DOHH2 (cell line): ENCODE measurements at regions not wholly inside any gene's neighbourhood (a gene's known extent, or its start where the extent isn't known, plus 50 kb on each side); places are given as distances from the start of the nearest gene placed in this dataset.

Source experiments
- H3F3A ChIP-seq: fragments of 200-600 bp; sonication (generic), shearing (Covaris generic); 2 replicates; pipeline ENCODE4 v1.6.0; 2016; ENCODE audit warnings: antibody characterized with exemption, mild to moderate bottlenecking; ENCODE audit not compliant: control insufficient read depth, insufficient read depth
- H3K27ac ChIP-seq: fragments of 200-600 bp; sonication (generic); 2 replicates; pipeline ENCODE4 v1.5.1; 2014; ENCODE audit warnings: low read depth, mild to moderate bottlenecking, low read length, moderate library complexity
- H3K27me3 ChIP-seq: fragments of 200-600 bp; sonication (generic); 2 replicates; pipeline ENCODE4 v1.6.1; 2014; ENCODE audit warnings: mild to moderate bottlenecking, low read length, mixed read lengths; ENCODE audit not compliant: control insufficient read depth
- H3K36me3 ChIP-seq: fragments of 200-600 bp; sonication (generic); 2 replicates; pipeline ENCODE4 v1.6.1; 2014; ENCODE audit warnings: mild to moderate bottlenecking, low read length, moderate library complexity, mixed read lengths; ENCODE audit not compliant: control insufficient read depth
- H3K4me1 ChIP-seq: fragments of 200-600 bp; sonication (generic); 2 replicates; pipeline ENCODE4 v1.6.1; 2014; ENCODE audit warnings: mild to moderate bottlenecking, low read length, mixed read lengths; ENCODE audit not compliant: control insufficient read depth
- H3K4me2 ChIP-seq: fragments of 200-600 bp; sonication (generic); 2 replicates; pipeline ENCODE4 v1.6.0; 2014; ENCODE audit warnings: mild to moderate bottlenecking, low read length, moderate library complexity
- H3K4me3 ChIP-seq: fragments of 200-600 bp; sonication (generic); 2 replicates; pipeline ENCODE4 v1.5.1; 2014; ENCODE audit warnings: mild to moderate bottlenecking, low read length, mixed read lengths
- H3K79me2 ChIP-seq: fragments of 200-600 bp; sonication (generic); 2 replicates; pipeline ENCODE4 v1.6.1; 2014; ENCODE audit warnings: mild to moderate bottlenecking, low read length, mixed read lengths; ENCODE audit not compliant: control insufficient read depth
- H3K9me2 ChIP-seq: fragments of 200-600 bp; sonication (generic); replicated peaks from 2 replicates; pipeline ENCODE4 v1.6.1; 2014; ENCODE audit warnings: mild to moderate bottlenecking, low read length, mixed read lengths; ENCODE audit not compliant: control insufficient read depth
- H3K9me3 ChIP-seq: fragments of 200-600 bp; sonication (generic); 2 replicates; pipeline ENCODE4 v1.6.1; 2014; ENCODE audit warnings: antibody characterized with exemption, low read length, mixed read lengths; ENCODE audit not compliant: control insufficient read depth, insufficient read depth
- H4K20me1 ChIP-seq: fragments of 200-600 bp; sonication (generic); 2 replicates; pipeline ENCODE4 v1.6.0; 2014; ENCODE audit warnings: low read depth, mild to moderate bottlenecking, antibody characterized with exemption, low read length, moderate library complexity; ENCODE audit not compliant: control insufficient read depth, insufficient read depth
- EZH2phosphoT487 ChIP-seq: fragments of 200-600 bp; sonication (generic); IDR thresholded peaks from 2 replicates; pipeline ENCODE4 v1.6.1; 2017; ENCODE audit warnings: borderline replicate concordance, mild to moderate bottlenecking, antibody characterized with exemption, low read length, moderate library complexity, mixed read lengths
- TF ChIP-seq, protein P1 (sequence below): fragments of 200-600 bp; sonication (generic); IDR thresholded peaks from one replicate; pipeline ENCODE4 v1.5.1; 2014; ENCODE audit warnings: antibody characterized with exemption, mild to moderate bottlenecking, low read depth, low read length; ENCODE audit not compliant: poor library complexity, severe bottlenecking

DNA sequence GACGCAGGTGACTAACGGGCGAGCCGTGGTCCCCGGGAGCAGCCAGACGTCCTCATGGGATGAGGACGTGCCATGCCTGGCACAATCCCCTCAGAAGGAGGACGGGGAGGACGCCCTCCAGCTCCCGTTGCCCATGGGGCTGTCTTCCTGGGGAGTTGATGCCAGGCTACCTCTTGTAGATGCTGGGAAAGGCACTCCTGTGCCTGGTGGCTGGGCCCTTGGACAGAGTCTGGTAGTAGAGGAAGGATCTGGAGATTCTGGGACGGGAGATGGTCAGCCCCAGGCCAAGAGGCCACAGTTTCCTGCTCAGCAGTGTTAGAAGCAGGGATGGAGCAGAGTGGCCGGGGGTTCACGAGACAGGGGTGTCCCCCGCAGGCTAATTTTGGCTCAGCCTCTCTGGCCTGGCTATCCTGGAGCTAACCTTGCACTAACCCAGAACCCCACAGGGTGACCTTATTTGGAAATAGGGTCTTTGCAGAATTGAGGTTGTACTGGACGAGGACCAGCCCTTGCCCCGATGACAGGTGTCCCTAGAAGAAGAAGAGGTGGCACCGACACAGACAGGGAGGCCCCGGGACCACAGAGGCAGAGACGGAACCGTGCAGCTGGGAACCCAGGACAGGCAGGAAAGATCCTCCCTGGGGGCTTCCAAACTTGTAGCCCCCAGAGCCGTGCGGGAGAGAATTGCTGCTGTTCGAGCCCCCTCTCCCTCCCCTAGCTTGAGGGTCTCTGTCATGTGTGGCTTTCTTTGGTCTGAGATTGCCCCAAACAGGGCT is 50.1 kb upstream of the ADRA2C start:
- Histone ChIP-seq H3K9me2 (no peaks in the 10 kb centered on the region), H3K36me3 (no peaks in the 10 kb centered on the region), H3K79me2 (no peaks in the 10 kb centered on the region), H3K27me3 (no peaks in the 10 kb centered on the region), H3K27ac (no peak overlapping the region), H4K20me1 (no peaks in the 10 kb centered on the region), H3K4me3 (no peak overlapping the region), H3K4me2 (no peak overlapping the region), H3K4me1 (no peaks in the 10 kb centered on the region), H3K9me3 (no peaks in the 10 kb centered on the region), H3F3A (no peaks in the 10 kb centered on the region)
- TF ChIP-seq, protein P1, sequence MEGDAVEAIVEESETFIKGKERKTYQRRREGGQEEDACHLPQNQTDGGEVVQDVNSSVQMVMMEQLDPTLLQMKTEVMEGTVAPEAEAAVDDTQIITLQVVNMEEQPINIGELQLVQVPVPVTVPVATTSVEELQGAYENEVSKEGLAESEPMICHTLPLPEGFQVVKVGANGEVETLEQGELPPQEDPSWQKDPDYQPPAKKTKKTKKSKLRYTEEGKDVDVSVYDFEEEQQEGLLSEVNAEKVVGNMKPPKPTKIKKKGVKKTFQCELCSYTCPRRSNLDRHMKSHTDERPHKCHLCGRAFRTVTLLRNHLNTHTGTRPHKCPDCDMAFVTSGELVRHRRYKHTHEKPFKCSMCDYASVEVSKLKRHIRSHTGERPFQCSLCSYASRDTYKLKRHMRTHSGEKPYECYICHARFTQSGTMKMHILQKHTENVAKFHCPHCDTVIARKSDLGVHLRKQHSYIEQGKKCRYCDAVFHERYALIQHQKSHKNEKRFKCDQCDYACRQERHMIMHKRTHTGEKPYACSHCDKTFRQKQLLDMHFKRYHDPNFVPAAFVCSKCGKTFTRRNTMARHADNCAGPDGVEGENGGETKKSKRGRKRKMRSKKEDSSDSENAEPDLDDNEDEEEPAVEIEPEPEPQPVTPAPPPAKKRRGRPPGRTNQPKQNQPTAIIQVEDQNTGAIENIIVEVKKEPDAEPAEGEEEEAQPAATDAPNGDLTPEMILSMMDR = no peak
- no peak for TF ChIP-seq EZH2phosphoT487

DNA sequence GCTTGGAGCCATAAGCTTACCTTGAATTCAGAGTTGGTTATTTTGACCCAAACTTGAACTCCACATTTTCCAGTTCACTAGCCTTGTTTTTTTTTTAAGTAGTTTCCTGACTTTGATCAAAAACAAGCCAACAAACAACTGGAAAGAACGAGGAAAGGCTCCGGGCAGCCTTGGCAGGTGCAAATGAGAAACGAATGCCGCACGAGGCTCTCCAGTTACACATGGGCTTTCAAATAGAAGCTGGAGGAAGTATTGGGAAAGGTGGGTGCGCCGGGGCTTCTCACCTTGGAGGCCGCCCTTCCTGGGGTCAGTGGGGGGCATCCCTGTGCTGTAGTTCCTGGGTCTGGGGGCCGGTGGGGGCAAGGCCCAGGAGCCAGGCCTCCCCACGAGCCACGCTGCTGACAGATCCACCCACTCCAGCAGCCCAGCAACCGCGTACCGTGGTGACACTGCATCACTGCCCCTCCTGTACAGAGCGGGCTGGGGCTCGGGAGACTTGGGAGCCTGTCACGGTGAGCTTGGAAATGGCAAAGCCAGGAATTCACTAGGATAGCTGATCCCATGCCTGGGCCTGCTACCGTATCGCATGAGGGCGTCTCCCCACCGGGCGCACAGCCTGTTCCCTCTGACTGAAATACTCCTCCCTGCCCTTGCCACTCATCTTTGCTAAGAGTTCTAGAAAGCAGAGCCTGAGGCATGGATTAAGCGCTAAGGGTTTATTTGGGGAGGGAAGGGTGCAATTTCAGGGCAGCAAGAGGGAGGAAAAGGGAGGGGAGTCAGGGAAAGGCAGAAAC is 50.9 kb upstream of the ADRA2C start:
- Histone ChIP-seq H3K27ac (no peak overlapping the region), H3K4me3 (no peak overlapping the region), H3K9me2 (no peaks in the 10 kb centered on the region), H3K36me3 (no peaks in the 10 kb centered on the region), H3K4me1 (no peaks in the 10 kb centered on the region), H3K27me3 (no peaks in the 10 kb centered on the region), H3K79me2 (no peaks in the 10 kb centered on the region), H3K4me2 (no peak overlapping the region), H4K20me1 (no peaks in the 10 kb centered on the region), H3K9me3 (no peaks in the 10 kb centered on the region), H3F3A (no peaks in the 10 kb centered on the region)
- no peak for TF ChIP-seq EZH2phosphoT487
- TF ChIP-seq, protein P1 = no peak

DNA sequence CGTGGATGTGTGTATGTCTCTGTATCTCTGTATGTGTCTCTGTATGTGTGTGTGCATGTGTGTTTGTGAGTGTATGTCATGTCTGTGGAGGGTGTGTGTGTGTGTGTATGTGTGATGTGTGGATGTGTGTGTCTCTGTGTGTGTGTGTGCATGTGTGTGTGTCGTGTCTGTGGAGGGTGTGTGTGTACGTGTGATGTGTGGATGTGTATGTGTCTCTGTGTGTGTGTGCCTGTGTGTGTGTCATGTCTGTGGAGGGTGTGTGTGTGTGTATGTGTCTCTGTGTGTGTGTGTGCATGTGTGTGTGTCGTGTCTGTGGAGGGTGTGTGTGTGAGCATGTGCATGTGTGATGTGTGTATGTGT is 51.6 kb upstream of the ADRA2C start:
- H4K20me1 ChIP-seq = no peaks in the 10 kb centered on the region
- H3K27me3 ChIP-seq = no peaks in the 10 kb centered on the region
- no peaks in the 10 kb centered on the region for H3K36me3 ChIP-seq
- H3K4me2 ChIP-seq = no peak overlapping the region
- H3K79me2 ChIP-seq = no peaks in the 10 kb centered on the region
- no peaks in the 10 kb centered on the region for H3K9me2 ChIP-seq
- no peaks in the 10 kb centered on the region for H3K9me3 ChIP-seq
- no peaks in the 10 kb centered on the region for H3F3A ChIP-seq
- no peaks in the 10 kb centered on the region for H3K4me1 ChIP-seq
- no peak overlapping the region for H3K4me3 ChIP-seq
- no peak for TF ChIP-seq EZH2phosphoT487
- TF ChIP-seq, protein P1 = no peak
- H3K27ac ChIP-seq = no peak overlapping the region
